Testis (tissue), 2 donors: ENCODE measurements at regions not wholly inside any gene's neighbourhood (a gene's known extent, or its start where the extent isn't known, plus 50 kb on each side); places are given as distances from the start of the nearest gene placed in this dataset.

Experiments
- DNase-seq: peaks from one replicate; pipeline ENCODE4 v3.0.0-alpha.2; 2019
- H3K27ac ChIP-seq, 2 donors: fragments of 200-600 bp; sonication (generic); one replicate each; pipeline ENCODE4 v1.5.1; 2019
- H3K27me3 ChIP-seq: fragments of 200-600 bp; sonication (generic); one replicate; pipeline ENCODE4 v1.5.1; 2019
- H3K36me3 ChIP-seq: fragments of 200-600 bp; sonication (generic); one replicate; pipeline ENCODE4 v1.5.1; 2017; ENCODE audit warnings: low read depth; ENCODE audit errors: missing control alignments
- H3K4me1 ChIP-seq: fragments of 200-600 bp; sonication (generic); one replicate; pipeline ENCODE4 v1.5.1; 2019
- H3K4me3 ChIP-seq, 2 donors: fragments of 200-600 bp; sonication (generic); one replicate each; pipeline ENCODE4 v1.5.1; 2017 to 2019
- H3K9me3 ChIP-seq: fragments of 200-600 bp; sonication (generic); one replicate; pipeline ENCODE4 v1.5.1; 2017
- CTCF ChIP-seq, 3 experiments: fragments of 450-650 bp in 2 of 3; fragments of 200-600 bp in 1 of 3; sonication (generic) in 1 of 3; IDR thresholded peaks; one replicate each; pipeline ENCODE4 v1.5.1; 2016 to 2019; ENCODE audit warnings: antibody characterized with exemption in 3 of 3, mild to moderate bottlenecking in 2 of 3, moderate library complexity in 1 of 3
- POLR2A ChIP-seq: fragments of 450-650 bp; IDR thresholded peaks from one replicate; pipeline ENCODE4 v1.6.1; 2017; ENCODE audit warnings: antibody characterized with exemption, mild to moderate bottlenecking, moderate library complexity
- WGBS, 2 donors: methylation state at CpG; one replicate each; pipeline ENCODE4 v1.1.5; 2018; 5-methylcytosine and 5-hydroxymethylcytosine counted together
- intact Hi-C: fragments of 100-400 bp; cut with DNase I; formaldehyde crosslinking; loops from one replicate; pipeline ENCODE4 v1.15.1; 2023; ENCODE audit warnings: low total_unique reads

GRCh38 chr4:72987741-72988729 is 81.5 kb downstream of the COX18 start:
- Histone ChIP-seq H3K4me3 (no peak overlapping the region), H3K4me1 (no peaks in the 10 kb centered on the region), H3K27me3 (no peaks in the 10 kb centered on the region), H3K27ac (no peak overlapping the region), H3K9me3 (no peaks in the 10 kb centered on the region), H3K36me3 (no peaks in the 10 kb centered on the region)
- no peak for DNase-seq
- TF ChIP-seq CTCF (IDR thresholded peaks at IDR 0.05), result no peak
- no peak for TF ChIP-seq POLR2A
- intact Hi-C loops, result no loop called here
- 67 to 71% methylated on average over 4 of the region's 4 CpGs for WGBS, 2 donors

DNA sequence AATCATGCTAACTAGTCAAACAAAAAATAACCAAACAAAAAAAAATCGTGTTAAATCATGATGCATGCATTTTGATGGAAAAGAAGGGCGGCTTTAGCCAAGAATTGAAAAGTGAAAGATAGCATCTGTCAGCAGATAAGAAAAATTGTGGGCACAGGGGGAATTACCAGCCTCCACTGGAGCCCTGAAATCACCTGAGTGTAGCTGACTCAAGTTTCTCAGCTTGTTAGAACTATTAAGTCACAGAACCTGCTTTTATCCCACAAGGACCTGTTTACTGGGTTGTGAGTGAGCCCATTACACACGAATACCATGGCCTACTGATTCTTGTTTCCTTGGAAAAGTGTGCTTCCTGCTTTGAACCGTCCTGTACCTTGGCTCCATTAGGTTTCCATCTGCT is 85.2 kb downstream of the COX18 start:
- TF ChIP-seq POLR2A (no peak), CTCF (IDR thresholded peaks at IDR 0.05) (no peak)
- no peaks in the 10 kb centered on the region for H3K36me3 ChIP-seq
- WGBS, 2 donors, result 79 to 81% methylated on average over 4 of the region's 4 CpGs

GRCh38 chr4:72983709-72984108 is 85.8 kb downstream of the COX18 start:
- H3K27me3 ChIP-seq, result no peaks in the 10 kb centered on the region
- intact Hi-C loops, result no loop called here
- no peaks in the 10 kb centered on the region for H3K36me3 ChIP-seq
- no peaks in the 10 kb centered on the region for H3K9me3 ChIP-seq
- no peak overlapping the region for H3K4me3 ChIP-seq
- no peak overlapping the region for H3K27ac ChIP-seq
- no peak for DNase-seq
- no peak for TF ChIP-seq CTCF (IDR thresholded peaks at IDR 0.05)
- WGBS, 2 donors, result 57 to 70% methylated on average over 2 of the region's 2 CpGs
- H3K4me1 ChIP-seq, result no peaks in the 10 kb centered on the region

More for the DNA sequence above, 85.2 kb downstream of the COX18 start:
- Histone ChIP-seq H3K27me3 (no peaks in the 10 kb centered on the region), H3K27ac (no peak overlapping the region), H3K4me3 (no peak overlapping the region), H3K4me1 (no peaks in the 10 kb centered on the region), H3K9me3 (no peaks in the 10 kb centered on the region)
- no peak for DNase-seq
- intact Hi-C loops, result no loop called here

- intact Hi-C loops, result no loop called here
- WGBS, 2 donors, result 65 to 69% methylated on average over 5 of the region's 5 CpGs
- no peaks in the 10 kb centered on the region for H3K36me3 ChIP-seq
- H3K27me3 ChIP-seq, result no peaks in the 10 kb centered on the region
- H3K4me1 ChIP-seq, result no peaks in the 10 kb centered on the region
- DNase-seq, result no peak
- H3K4me3 ChIP-seq, result no peak overlapping the region
- no peak overlapping the region for H3K27ac ChIP-seq
- TF ChIP-seq CTCF (IDR thresholded peaks at IDR 0.05), result no peak
- no peak for TF ChIP-seq POLR2A
- no peaks in the 10 kb centered on the region for H3K9me3 ChIP-seq
These were observed 91.5 kb downstream of the COX18 start for GRCh38 chr4:72977936-72978485.

DNA sequence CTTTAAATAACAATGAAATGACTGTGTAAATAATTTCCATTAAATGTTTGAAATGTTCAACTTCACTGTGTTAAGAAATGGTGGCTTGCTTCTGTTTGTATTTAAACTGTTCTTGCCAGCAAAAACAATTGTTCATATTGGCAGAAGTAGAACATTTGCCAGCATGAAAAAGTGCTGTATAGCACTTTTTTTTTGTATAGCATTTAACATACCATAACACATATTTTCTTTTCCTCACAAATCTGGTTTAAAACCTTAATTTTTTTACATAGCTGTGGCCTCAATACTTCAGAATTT is 94.1 kb downstream of the COX18 start:
- Histone ChIP-seq H3K27me3 (no peaks in the 10 kb centered on the region), H3K36me3 (no peaks in the 10 kb centered on the region), H3K4me3 (no peak overlapping the region), H3K9me3 (no peaks in the 10 kb centered on the region), H3K27ac (no peak overlapping the region), H3K4me1 (no peaks in the 10 kb centered on the region)
- intact Hi-C loops, result no loop called here
- no peak for DNase-seq
- no peak for TF ChIP-seq POLR2A
- no peak for TF ChIP-seq CTCF (IDR thresholded peaks at IDR 0.05)
